Neural progenitor cell (in vitro differentiated cells): ENCODE measurements at regions not wholly inside any gene's neighbourhood (a gene's known extent, or its start where the extent isn't known, plus 50 kb on each side); places are given as distances from the start of the nearest gene placed in this dataset.

Source experiments
- EZH2 ChIP-seq: fragments of 200-600 bp; sonication (generic); IDR thresholded peaks from 2 replicates; pipeline ENCODE4 v1.6.1; 2017; ENCODE audit warnings: antibody characterized with exemption, mild to moderate bottlenecking, moderate library complexity
- TF ChIP-seq, protein P1 (sequence below): fragments of 200-600 bp; sonication (generic); IDR thresholded peaks from 2 replicates; pipeline ENCODE4 v1.5.1; 2017; ENCODE audit warnings: antibody characterized with exemption, mild to moderate bottlenecking

GRCh38 chr16:60041671-60042070 is 1307.6 kb upstream of the GOT2 start:
- TF ChIP-seq, protein P1, sequence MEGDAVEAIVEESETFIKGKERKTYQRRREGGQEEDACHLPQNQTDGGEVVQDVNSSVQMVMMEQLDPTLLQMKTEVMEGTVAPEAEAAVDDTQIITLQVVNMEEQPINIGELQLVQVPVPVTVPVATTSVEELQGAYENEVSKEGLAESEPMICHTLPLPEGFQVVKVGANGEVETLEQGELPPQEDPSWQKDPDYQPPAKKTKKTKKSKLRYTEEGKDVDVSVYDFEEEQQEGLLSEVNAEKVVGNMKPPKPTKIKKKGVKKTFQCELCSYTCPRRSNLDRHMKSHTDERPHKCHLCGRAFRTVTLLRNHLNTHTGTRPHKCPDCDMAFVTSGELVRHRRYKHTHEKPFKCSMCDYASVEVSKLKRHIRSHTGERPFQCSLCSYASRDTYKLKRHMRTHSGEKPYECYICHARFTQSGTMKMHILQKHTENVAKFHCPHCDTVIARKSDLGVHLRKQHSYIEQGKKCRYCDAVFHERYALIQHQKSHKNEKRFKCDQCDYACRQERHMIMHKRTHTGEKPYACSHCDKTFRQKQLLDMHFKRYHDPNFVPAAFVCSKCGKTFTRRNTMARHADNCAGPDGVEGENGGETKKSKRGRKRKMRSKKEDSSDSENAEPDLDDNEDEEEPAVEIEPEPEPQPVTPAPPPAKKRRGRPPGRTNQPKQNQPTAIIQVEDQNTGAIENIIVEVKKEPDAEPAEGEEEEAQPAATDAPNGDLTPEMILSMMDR: no peak
- TF ChIP-seq EZH2: no peak
